ENCODE measurements at regions not wholly inside any gene's neighbourhood (a gene's known extent, or its start where the extent isn't known, plus 50 kb on each side); places are given as distances from the start of the nearest gene placed in this dataset.

- TF ChIP-seq CTCF (IDR thresholded peaks at IDR 0.05; ENCODE audit: insufficient read depth, low read length, poor library complexity, severe bottlenecking), result no peak
- no peak for TF ChIP-seq EZH2phosphoT487 (conservative IDR thresholded peaks at IDR 0.05; ENCODE audit: low read length)
These were observed 241.6 kb downstream of the CDCA7 start for GRCh38 chr2:173596244-173596643.
